C4-2B (cell line): ENCODE measurements at regions not wholly inside any gene's neighbourhood (a gene's known extent, or its start where the extent isn't known, plus 50 kb on each side); places are given as distances from the start of the nearest gene placed in this dataset.

ENCODE experiments used
- CTCF ChIP-seq: fragments of 450-650 bp; conservative IDR thresholded peaks from 2 replicates; pipeline ENCODE4 v1.5.1; 2017; ENCODE audit warnings: mild to moderate bottlenecking
- ZFX ChIP-seq: fragments of 450-650 bp; IDR thresholded peaks from 2 replicates; pipeline ENCODE4 v1.6.1; 2017

DNA sequence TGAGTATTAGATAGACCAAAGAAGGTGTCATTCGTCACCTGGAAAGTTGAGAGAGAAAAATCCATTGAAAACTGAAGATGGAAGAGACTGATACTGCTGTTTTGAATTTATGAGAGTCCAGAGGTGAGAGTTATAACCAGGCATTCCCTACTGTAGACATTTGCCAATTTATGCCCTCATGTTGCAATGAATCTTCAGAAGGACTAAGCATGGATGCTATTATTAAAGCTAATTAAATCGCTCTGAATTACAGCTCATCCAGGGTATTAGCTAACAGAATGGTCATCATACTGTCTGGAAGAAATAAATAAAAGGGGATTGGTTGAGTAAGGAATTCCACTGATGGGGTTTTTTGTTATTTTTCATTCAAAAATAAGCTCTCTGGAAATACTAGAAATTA lies 101.6 kb upstream of the PLPP4 start:
- TF ChIP-seq CTCF (no peak), ZFX (no peak)
